ENCODE measurements at regions not wholly inside any gene's neighbourhood (a gene's known extent, or its start where the extent isn't known, plus 50 kb on each side); places are given as distances from the start of the nearest gene placed in this dataset.

GRCh38 chr4:13316354-13316753, 167.8 kb downstream of the RAB28 start:
- DNase-seq (ENCODE audit: low read depth) = no peak

DNA sequence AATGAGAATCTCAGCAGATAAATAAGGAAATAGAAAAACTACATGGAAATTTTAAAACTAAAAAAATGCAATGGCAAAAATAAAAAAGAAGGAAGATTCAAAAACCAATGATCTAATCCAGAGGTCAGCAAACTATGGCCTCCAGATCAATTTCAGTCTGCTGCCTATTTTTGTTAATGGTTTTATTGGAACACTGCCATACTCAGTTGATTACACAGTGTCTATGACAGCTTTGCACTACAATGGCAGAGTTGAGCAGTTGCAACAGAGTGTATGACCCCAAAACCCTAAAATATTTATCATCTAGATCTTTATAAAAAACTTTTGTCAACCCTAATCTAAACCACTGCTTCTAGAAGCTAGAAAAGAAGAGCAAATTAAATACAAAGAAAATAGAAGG, 170.3 kb downstream of the RAB28 start:
- no peak for DNase-seq (ENCODE audit: low read depth)

DNA sequence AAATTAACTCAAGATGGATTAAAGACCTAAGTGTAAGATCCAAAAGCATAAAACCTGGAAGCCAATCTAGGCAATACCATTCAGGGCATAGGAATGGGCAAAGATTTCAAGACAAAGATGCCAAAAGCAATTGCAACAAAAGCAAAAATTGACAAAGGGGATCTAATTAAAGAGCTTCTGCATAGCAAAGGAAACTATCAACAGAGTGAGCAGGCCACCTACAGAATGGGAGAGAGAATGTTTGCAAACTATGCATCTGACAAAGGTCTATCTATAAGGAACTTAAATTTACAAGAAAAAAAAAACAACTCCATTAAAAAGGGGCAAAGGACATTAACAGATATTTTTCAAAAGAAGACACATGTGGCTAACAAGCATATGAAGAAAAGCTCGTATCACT, 171.9 kb downstream of the RAB28 start:
- DNase-seq (ENCODE audit: low read depth) = no peak

GRCh38 chr4:13309751-13310150, 174.4 kb downstream of the RAB28 start:
- no peak for DNase-seq (ENCODE audit: low read depth)

DNA sequence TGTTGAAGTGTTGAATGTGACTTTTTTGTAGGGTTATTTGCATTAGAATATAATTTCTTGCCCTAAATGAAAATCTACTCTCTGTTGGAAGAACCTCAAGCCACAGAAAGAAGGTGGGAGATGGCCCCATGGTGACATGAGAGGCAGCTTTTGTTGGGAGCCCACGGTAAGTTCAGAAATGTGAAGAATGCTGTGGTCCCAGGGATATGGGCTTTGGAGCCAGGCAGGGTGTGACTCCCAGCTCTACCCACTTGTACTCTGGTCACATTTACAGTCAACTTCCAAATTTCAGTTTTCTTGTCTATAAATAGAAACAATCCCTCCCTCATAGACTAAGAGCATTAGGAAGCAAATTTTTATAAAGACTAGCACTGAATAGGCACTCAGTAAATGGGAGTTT, 177.8 kb downstream of the RAB28 start:
- no peak for DNase-seq (ENCODE audit: low read depth)

GRCh38 chr4:13302876-13303275, 181.3 kb downstream of the RAB28 start:
- no peak for DNase-seq (ENCODE audit: low read depth)

DNA sequence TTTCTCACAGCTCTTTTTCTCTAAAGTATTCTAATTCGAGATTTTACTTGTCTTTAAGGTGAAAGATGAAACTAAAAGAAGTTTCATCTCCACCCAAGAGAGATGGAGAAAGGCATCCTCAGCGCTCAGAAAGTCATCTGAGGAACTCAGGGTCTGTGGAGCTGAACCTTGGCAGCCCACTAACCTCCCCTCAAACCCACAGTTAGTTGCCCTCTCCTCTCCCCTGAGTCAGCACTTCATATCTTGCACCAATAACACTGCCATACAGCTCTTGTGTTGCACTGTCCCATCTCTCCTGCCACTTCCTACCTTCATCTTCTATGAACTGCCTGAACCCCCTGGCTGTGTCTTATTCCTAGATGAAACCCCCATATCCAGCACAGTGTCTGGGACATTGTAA, 184.8 kb downstream of the RAB28 start:
- no peak for DNase-seq (ENCODE audit: low read depth)

GRCh38 chr4:13298655-13299054, 185.5 kb downstream of the RAB28 start:
- no peak for DNase-seq (ENCODE audit: low read depth)

DNA sequence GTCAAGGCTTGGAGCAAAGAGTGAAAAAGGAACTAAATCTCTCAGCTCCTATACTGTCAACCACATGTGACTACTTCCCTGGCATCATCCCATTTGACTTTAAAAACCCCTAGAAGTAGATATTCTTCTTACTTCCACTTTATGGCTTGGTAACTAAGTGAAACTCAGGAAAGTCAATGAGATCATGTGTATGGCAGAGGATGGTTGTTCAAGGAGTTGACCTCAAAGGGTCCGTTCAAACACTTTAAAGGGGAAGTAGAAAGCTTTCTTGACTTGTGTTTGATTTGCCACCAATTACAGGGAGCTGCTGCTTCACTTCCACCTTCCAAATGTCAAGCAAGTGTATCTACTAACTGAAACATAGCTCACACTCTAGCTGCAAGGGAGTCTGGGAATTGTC, 187.2 kb downstream of the RAB28 start:
- DNase-seq (ENCODE audit: low read depth) = no peak

DNA sequence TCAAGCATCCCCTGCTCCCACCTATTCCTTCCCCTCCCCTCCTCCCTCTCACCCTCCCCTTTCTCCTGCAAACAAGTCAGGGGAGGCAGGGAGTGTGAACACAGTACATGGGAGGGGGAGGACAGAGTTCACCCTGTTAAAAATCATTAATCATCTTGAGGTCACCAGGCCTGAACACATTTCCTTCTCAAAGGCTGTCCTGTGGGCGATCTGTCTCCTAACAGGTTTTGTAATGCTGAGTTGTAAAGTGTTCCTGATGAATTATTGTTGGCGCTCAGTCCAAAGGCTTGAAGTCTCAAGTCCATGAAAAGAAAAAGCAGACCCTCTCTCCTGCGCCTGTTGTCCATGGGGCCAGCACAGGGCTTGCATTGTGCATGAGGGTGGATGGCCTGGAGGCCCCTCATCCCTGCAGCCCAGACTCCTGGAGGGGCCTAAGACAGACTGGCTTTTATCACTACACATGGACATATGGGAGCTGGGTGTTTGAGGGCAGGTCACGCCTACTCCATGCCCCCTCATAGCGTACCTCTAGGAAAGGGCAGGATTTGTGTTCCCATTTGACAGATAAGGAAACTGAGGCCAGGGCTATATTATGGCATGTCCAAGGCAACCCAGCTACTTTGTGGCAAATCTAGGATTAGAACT, 189.1 kb downstream of the RAB28 start:
- DNase-seq (ENCODE audit: low read depth) = no peak

DNA sequence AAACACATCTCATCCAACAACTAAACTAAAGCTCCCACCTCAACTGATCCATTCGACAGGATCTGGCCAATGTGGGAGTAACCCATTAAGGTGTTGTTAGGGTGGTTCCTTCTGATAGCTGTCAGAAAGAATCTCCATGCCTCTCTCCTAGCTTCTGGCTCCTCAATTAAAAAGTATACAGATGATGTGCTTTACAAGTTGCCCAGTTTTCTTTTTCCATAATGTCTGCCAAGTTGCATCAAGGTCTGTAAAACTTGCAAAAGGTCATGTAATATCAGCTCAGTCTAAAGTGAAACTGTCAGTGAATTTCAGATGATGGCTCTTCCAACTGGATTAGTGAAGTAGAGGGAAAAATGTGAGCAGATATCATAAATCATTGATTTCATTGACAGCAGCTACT, 191.8 kb downstream of the RAB28 start:
- no peak for DNase-seq (ENCODE audit: low read depth)

DNA sequence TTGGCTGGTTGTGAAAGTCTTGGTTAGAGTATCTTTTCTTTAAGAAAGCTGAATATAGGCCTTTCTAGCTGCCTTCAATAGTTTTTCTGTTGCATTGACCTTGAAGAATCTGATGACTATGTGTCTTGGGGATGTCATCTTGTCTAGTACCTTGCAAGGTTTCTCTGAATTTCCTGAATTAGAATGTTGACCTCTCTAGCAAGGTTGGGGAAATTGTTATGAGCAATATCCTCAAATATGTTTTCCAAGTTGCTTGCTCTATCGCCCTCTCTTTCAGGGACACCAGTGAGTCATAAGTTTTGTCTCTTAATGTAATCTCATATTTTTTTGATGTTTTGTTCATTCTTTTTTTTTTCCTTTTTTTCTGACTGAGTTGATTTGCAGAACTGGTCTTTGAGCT, 194.7 kb downstream of the RAB28 start:
- no peak for DNase-seq (ENCODE audit: low read depth)

DNA sequence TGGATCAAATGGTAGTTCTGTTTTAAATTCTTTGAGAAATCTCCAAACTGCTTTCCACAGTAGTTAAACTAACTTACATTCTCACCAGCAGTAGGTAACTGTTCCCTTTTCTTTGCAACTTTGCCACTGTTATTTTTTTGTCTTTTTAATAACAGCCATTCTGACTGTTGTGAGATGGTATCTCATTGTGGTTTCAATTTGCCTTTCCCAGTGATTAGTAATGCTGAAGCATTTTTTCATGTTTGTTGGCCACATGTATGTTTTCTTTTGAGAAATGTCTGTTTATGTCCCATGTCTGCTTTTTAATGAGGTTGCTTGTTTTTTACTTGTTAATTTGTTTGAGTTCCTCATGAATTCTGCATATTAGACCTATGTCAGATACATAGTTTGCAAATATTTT, 198.8 kb downstream of the RAB28 start:
- no peak for DNase-seq (ENCODE audit: low read depth)

- no peak for DNase-seq (ENCODE audit: low read depth)
Observed at GRCh38 chr4:13284932-13285331, 199.2 kb downstream of the RAB28 start.

DNA sequence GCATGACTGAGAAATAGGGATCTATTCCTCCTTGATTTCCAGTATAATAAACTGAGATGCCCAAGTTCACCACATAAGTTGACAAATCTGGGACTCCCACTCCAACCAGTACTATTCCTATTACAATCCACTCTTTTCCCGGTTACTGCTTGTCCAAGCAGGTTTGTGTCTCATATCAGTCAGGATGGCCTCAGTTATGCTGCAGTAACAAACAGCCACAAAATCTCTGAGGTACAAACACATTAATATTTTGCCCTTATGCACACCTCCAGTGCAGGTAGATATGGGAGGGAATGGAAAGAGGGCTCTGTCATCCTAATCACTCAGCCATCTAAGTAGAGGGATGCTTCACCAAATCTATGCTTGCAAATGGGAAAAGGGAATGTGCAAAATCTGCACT, 207.8 kb downstream of the RAB28 start:
- no peak for DNase-seq (ENCODE audit: low read depth)

GRCh38 chr4:13268703-13269102, 215.4 kb downstream of the RAB28 start:
- DNase-seq (ENCODE audit: low read depth) = no peak

GRCh38 chr4:13268165-13268564, 216.0 kb downstream of the RAB28 start:
- no peak for DNase-seq (ENCODE audit: low read depth)

DNA sequence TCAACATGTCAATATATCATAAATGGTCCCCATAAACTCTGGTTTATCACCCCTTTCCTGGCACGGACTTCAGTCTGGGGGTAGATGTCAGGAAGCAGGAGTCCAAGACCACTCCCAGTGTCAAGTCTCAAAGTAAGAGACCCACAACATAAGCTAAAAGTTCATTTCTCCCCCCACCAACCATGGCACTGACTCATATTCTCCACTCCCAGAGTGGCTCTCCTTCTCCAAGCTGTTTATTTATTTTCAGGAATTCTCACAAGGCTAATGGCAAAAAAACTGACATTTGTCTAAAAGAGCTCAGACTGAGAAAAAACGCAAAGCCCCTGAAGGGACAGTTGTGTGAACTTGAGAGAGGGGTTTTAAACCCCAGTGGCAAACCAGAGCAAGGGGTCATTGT, 217.0 kb downstream of the RAB28 start:
- no peak for DNase-seq (ENCODE audit: low read depth)

GRCh38 chr4:13266687-13267086, 217.5 kb downstream of the RAB28 start:
- no peak for DNase-seq (ENCODE audit: low read depth)

DNA sequence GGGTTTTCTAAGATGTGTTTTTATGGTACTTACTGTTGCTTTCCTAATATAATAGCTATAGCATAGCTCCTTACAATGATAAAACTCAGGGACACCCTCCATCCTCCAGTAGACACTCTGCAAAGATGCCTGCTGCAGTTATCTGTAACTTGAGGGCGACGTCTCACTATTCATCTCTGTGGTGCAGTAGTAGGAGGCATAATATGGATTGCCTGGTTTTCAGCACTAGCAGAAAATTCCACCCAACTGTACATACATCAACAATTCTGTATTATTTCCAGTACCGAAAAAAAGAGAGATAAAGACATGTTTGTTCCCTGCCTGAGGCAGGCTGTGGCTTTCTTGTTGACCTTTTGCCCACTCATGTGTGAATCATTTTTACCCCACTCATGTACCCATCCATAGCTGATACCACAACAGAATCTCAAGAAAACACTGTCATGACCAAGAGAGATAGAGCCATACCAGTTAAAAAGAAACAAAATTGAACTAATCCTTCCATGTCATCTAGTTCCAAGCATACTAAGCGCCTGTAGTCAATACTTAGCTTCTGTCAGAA, 220.1 kb downstream of the RAB28 start:
- no peak for DNase-seq (ENCODE audit: low read depth)

- DNase-seq (ENCODE audit: low read depth) = no peak
Observed at GRCh38 chr4:13262816-13263215, 221.3 kb downstream of the RAB28 start.

DNA sequence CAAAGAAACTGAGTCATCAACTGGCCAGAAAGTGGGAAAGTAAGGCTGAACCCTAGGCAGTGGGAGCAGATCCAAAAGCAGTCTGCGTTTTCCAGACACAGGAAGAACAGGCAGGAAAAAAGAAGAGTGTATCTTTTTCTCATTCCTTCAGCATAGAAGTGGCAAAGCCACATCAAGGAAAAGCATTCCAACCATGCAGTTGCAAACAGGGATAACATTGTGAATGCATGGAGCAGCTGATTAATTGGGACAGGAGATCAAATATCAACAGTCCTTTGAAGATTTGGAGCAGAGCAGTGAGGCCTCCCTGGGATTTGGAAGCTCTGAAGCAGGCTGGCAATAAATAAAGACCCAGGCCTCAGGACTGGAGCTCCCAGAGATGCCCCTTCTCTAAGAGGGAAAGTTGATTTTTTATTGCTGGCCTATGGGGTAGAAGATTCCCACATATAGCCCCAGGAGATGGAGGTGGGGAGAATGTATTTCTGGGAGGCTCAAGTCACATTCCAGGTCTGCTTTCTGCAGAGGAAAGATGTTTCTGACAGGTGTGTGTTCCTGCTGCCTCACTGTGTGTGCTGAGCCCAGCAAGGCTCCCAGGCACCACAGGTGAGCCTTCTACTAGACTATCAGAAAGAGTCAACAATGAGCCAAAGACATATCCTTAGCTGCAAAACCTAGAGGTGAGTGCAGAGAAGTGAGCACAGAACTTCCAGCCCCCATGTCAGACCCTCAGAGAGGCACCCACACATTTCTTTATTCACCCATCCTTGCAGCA, 222.5 kb downstream of the RAB28 start:
- no peak for DNase-seq (ENCODE audit: low read depth)

- DNase-seq (ENCODE audit: low read depth) = no peak
Observed at GRCh38 chr4:13260513-13260912, 223.6 kb downstream of the RAB28 start.

- no peak for DNase-seq (ENCODE audit: low read depth)
Observed at GRCh38 chr4:13250263-13250662, 233.9 kb downstream of the RAB28 start.

Measured in activated T-cell treated with anti-CD3 and anti-CD28 coated beads for 1 hour (primary cell).